IMR-90 (cell line): ENCODE measurements at regions not wholly inside any gene's neighbourhood (a gene's known extent, or its start where the extent isn't known, plus 50 kb on each side); places are given as distances from the start of the nearest gene placed in this dataset.

Experiments used
- ATAC-seq: fragments of 200-7000 bp; cut with Tn5 transposase; 2 replicates; pipeline ENCODE4 v1.9.1; 2020; ENCODE audit warnings: low read depth, mild to moderate bottlenecking, moderate library complexity
- BruUV-seq: library from RNA; stranded (reverse); fragments of 400-500 nt; replicated peaks from 2 replicates; lab custom pipeline; 2021; lab: Mats Ljungman, UMichigan
- CTCF ChIA-PET: fragments of 300-600 bp; formaldehyde crosslinking; extraction: SDS; loops from one replicate; lab custom pipeline; 2021; ENCODE audit warnings: antibody characterized with exemption; lab: Yijun Ruan, JAX
- POLR2A ChIA-PET: fragments of 300-600 bp; sonication (Branson Sonifier 250); formaldehyde crosslinking; loops from one replicate; lab custom pipeline; 2022; ENCODE audit warnings: antibody characterized with exemption; ENCODE audit not compliant: unreplicated experiment; lab: Charles Lee
- DNase-seq: peaks from one replicate; pipeline ENCODE4 v3.0.0; 2013
- H2AFZ ChIP-seq: replicated peaks from 2 replicates; pipeline ENCODE3; 2013; ENCODE audit warnings: low read length, mild to moderate bottlenecking; ENCODE audit not compliant: poor library complexity
- H2AK5ac ChIP-seq: 2 replicates; pipeline ENCODE4 v1.6.1; 2013; ENCODE audit warnings: low read depth, low read length, inconsistent platforms
- H2AK9ac ChIP-seq: replicated peaks from 2 replicates; pipeline ENCODE3; 2013; ENCODE audit warnings: mild to moderate bottlenecking, low read depth, low read length, moderate library complexity; ENCODE audit not compliant: poor library complexity
- H2BK120ac ChIP-seq: 2 replicates; pipeline ENCODE4 v1.6.1; 2013; ENCODE audit warnings: low read depth, low read length, inconsistent platforms
- H2BK15ac ChIP-seq: 3 replicates; pipeline ENCODE4 v1.6.1; 2013; ENCODE audit warnings: low read depth, low read length, inconsistent platforms
- H2BK20ac ChIP-seq: 2 replicates; pipeline ENCODE4 v1.6.1; 2013; ENCODE audit warnings: low read depth, mild to moderate bottlenecking, inconsistent platforms, low read length, moderate library complexity
- H2BK5ac ChIP-seq: 2 replicates; pipeline ENCODE4 v1.6.1; 2013; ENCODE audit warnings: mild to moderate bottlenecking, low read depth, low read length, inconsistent platforms; ENCODE audit not compliant: poor library complexity, severe bottlenecking
- H3K14ac ChIP-seq: replicated peaks from 2 replicates; pipeline ENCODE4 v1.6.1; 2013; ENCODE audit warnings: low read depth, low read length, inconsistent platforms
- H3K18ac ChIP-seq: 2 replicates; pipeline ENCODE4 v1.6.1; 2013; ENCODE audit warnings: low read depth, low read length, control low read depth
- H3K23ac ChIP-seq: 2 replicates; pipeline ENCODE4 v1.6.1; 2013; ENCODE audit warnings: low read depth, low read length, inconsistent platforms
- H3K27ac ChIP-seq: 2 replicates; pipeline ENCODE4 v1.5.1; 2013; ENCODE audit warnings: mild to moderate bottlenecking, control low read depth, low read length; ENCODE audit not compliant: insufficient read depth
- H3K27me3 ChIP-seq: 2 replicates; pipeline ENCODE4 v1.6.1; 2013; ENCODE audit warnings: low read length; ENCODE audit not compliant: control insufficient read depth, insufficient read depth
- H3K36me3 ChIP-seq: 2 replicates; pipeline ENCODE4 v1.6.1; 2013; ENCODE audit warnings: low read length, mixed read lengths; ENCODE audit not compliant: control insufficient read depth, insufficient read depth
- H3K4ac ChIP-seq: 2 replicates; pipeline ENCODE4 v1.6.1; 2013; ENCODE audit warnings: low read depth, low read length, inconsistent platforms
- H3K4me1 ChIP-seq: 2 replicates; pipeline ENCODE4 v1.6.1; 2013; ENCODE audit warnings: low read length, mixed read lengths; ENCODE audit not compliant: control insufficient read depth, insufficient read depth
- H3K4me2 ChIP-seq: 2 replicates; pipeline ENCODE4 v1.6.1; 2013; ENCODE audit warnings: low read depth, mild to moderate bottlenecking, control low read depth, low read length, moderate library complexity
- H3K4me3 ChIP-seq: 2 replicates; pipeline ENCODE4 v1.5.1; 2013; ENCODE audit warnings: low read depth, mild to moderate bottlenecking, control low read depth, low read length, moderate library complexity; ENCODE audit not compliant: insufficient read depth
- H3K56ac ChIP-seq: 2 replicates; pipeline ENCODE4 v1.6.1; 2013; ENCODE audit warnings: low read length, inconsistent platforms; ENCODE audit not compliant: insufficient read depth; ENCODE audit errors: extremely low read depth
- H3K79me1 ChIP-seq, 2 experiments: 2 replicates each; pipeline ENCODE4 v1.6.1; 2013; ENCODE audit warnings: low read length in 2 of 2, inconsistent platforms in 1 of 2, low read depth in 1 of 2
- H3K9ac ChIP-seq: 2 replicates; pipeline ENCODE4 v1.6.1; 2013; ENCODE audit warnings: low read depth, low read length, control low read depth
- H3K9me1 ChIP-seq: 2 replicates; pipeline ENCODE4 v1.6.1; 2013; ENCODE audit warnings: low read length, inconsistent platforms; ENCODE audit not compliant: insufficient read depth
- H3K9me3 ChIP-seq: 2 replicates; pipeline ENCODE4 v1.6.1; 2013; ENCODE audit warnings: low read length; ENCODE audit not compliant: control insufficient read depth, insufficient read depth
- H4K20me1 ChIP-seq: 2 replicates; pipeline ENCODE4 v1.6.1; 2013; ENCODE audit warnings: low read length, inconsistent platforms; ENCODE audit not compliant: insufficient read depth
- H4K5ac ChIP-seq: 2 replicates; pipeline ENCODE4 v1.6.1; 2013; ENCODE audit warnings: mild to moderate bottlenecking, low read depth, low read length, control low read depth
- H4K8ac ChIP-seq, 2 experiments: 2 replicates each; pipeline ENCODE4 v1.6.1; 2013; ENCODE audit warnings: low read depth in 2 of 2, low read length in 2 of 2, control low read depth in 1 of 2, inconsistent platforms in 1 of 2
- H4K91ac ChIP-seq: 2 replicates; pipeline ENCODE4 v1.6.1; 2013; ENCODE audit warnings: low read depth, low read length, inconsistent platforms; ENCODE audit not compliant: insufficient read depth
- POLR2A ChIP-seq: IDR thresholded peaks from 2 replicates; pipeline ENCODE4 v1.6.1; 2012; ENCODE audit warnings: mild to moderate bottlenecking, low read depth, low read length
- WGBS, 2 experiments: methylation state at CpG; one replicate each; pipeline versions ENCODE4 v1.1.5 to v1.1.7; 2013; ENCODE audit warnings: missing lambda C conversion rate in 2 of 2; ENCODE audit not compliant: insufficient read length in 1 of 2; ENCODE audit errors: extremely low coverage in 2 of 2; 5-methylcytosine and 5-hydroxymethylcytosine counted together
- dilution Hi-C: fragments of 300-500 bp; cut with HindIII; formaldehyde crosslinking; loops from one replicate; pipeline ENCODE4 v1.14.3; 2018; ENCODE audit warnings: low sequenced_read_pairs; ENCODE audit not compliant: unreplicated experiment
- in situ Hi-C: fragments of 300-500 bp; cut with MboI; formaldehyde crosslinking; loops from 3 replicates; pipeline ENCODE4 v1.14.3; 2019; ENCODE audit warnings: low sequenced_read_pairs, inconsistent platforms, mixed read lengths
- intact Hi-C: fragments of 100-400 bp; cut with micrococcal nuclease; formaldehyde crosslinking; loops from 2 replicates; pipeline ENCODE4 v1.10.0; 2022
- TF ChIP-seq, protein P1 (sequence below): fragments of 150-350 bp; IDR thresholded peaks from 2 replicates; pipeline ENCODE4 v1.6.1; 2017; ENCODE audit warnings: mild to moderate bottlenecking, antibody characterized with exemption, low read length, low read depth
- TF ChIP-seq, protein P2 (sequence below): conservative IDR thresholded peaks from 2 replicates; pipeline ENCODE4 v1.5.1; 2012; ENCODE audit warnings: mild to moderate bottlenecking, low read depth, low read length, improper control_type of control experiment

DNA sequence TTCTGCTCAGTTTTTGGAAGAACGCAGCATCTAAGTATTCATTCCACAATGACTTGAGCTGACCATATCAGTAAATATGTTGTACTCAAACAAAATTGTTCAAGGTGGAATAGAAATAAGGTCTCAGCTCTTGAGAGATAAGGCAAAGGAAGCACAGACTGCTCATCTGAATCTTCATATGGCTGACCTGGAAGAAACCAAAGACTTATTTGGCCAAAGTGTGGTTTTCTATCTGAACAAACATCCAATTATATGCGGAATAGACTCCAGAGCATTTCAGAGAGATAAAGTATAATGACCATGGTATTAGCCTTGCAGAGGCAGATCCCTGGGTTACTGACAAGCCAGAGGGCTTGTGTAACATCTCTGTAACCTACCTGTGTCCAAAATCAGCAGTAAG is 308.7 kb downstream of the CD83 start:
- no peak overlapping the region for H3K27ac ChIP-seq
- CTCF ChIA-PET: no interaction called here
- DNase-seq (no peak), ATAC-seq (no peak)
- H2BK15ac ChIP-seq: no peak overlapping the region
- no peak overlapping the region for H4K8ac ChIP-seq
- no peak overlapping the region for H3K4me3 ChIP-seq
- H2BK120ac ChIP-seq: no peak overlapping the region
- no peak overlapping the region for H4K5ac ChIP-seq
- intact Hi-C loops (no loop called here), dilution Hi-C loops (no loop called here), in situ Hi-C loops (no loop called here)
- peaks cover 3% of the 10 kb centered on the region; the same call in 1 of the 2 replicates for H3K27me3 ChIP-seq
- H4K20me1 ChIP-seq: no peaks in the 10 kb centered on the region
- no peak overlapping the region for H3K18ac ChIP-seq
- H3K9ac ChIP-seq: no peak overlapping the region
- no peak overlapping the region for H2BK20ac ChIP-seq
- no peak overlapping the region for H3K4me2 ChIP-seq
- H3K23ac ChIP-seq: no peak overlapping the region
- H3K14ac ChIP-seq: no peak overlapping the region
- no peak overlapping the region for H4K91ac ChIP-seq
- no peaks in the 10 kb centered on the region for H3K9me1 ChIP-seq
- no peak overlapping the region for H3K56ac ChIP-seq
- WGBS, 2 experiments: no CpG with 5 or more reads among the region's 2 CpGs
- H3K36me3 ChIP-seq: no peaks in the 10 kb centered on the region
- H3K4me1 ChIP-seq: no peaks in the 10 kb centered on the region
- H2AK5ac ChIP-seq: no peak overlapping the region
- no peaks in the 10 kb centered on the region for H3K9me3 ChIP-seq
- POLR2A ChIA-PET: no interaction called here
- H3K79me1 ChIP-seq: no peaks in the 10 kb centered on the region
- no peak overlapping the region for H2BK5ac ChIP-seq
- no TSS peak for BruUV-seq
- H2AFZ ChIP-seq: no peak overlapping the region
- H3K4ac ChIP-seq: no peak overlapping the region
- TF ChIP-seq, protein P1, sequence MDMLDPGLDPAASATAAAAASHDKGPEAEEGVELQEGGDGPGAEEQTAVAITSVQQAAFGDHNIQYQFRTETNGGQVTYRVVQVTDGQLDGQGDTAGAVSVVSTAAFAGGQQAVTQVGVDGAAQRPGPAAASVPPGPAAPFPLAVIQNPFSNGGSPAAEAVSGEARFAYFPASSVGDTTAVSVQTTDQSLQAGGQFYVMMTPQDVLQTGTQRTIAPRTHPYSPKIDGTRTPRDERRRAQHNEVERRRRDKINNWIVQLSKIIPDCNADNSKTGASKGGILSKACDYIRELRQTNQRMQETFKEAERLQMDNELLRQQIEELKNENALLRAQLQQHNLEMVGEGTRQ: no peak
- TF ChIP-seq POLR2A: no peak
- TF ChIP-seq, protein P2, sequence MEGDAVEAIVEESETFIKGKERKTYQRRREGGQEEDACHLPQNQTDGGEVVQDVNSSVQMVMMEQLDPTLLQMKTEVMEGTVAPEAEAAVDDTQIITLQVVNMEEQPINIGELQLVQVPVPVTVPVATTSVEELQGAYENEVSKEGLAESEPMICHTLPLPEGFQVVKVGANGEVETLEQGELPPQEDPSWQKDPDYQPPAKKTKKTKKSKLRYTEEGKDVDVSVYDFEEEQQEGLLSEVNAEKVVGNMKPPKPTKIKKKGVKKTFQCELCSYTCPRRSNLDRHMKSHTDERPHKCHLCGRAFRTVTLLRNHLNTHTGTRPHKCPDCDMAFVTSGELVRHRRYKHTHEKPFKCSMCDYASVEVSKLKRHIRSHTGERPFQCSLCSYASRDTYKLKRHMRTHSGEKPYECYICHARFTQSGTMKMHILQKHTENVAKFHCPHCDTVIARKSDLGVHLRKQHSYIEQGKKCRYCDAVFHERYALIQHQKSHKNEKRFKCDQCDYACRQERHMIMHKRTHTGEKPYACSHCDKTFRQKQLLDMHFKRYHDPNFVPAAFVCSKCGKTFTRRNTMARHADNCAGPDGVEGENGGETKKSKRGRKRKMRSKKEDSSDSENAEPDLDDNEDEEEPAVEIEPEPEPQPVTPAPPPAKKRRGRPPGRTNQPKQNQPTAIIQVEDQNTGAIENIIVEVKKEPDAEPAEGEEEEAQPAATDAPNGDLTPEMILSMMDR: no peak
- no peak overlapping the region for H2AK9ac ChIP-seq
